ENCODE measurements at regions not wholly inside any gene's neighbourhood (a gene's known extent, or its start where the extent isn't known, plus 50 kb on each side); places are given as distances from the start of the nearest gene placed in this dataset.

GRCh38 chr11:93904716-93905115 lies 54.3 kb upstream of the VSTM5 start:
- WGBS (ENCODE audit: low lambda C conversion rate), result 48% methylated on average over 2 of the region's 2 CpGs
- no peaks in the 10 kb centered on the region for H3K9me2 ChIP-seq
- no peak overlapping the region for H3K4me3 ChIP-seq (ENCODE audit: low read depth in 2 of 2, low read length in 1 of 2)
- H3F3A ChIP-seq (replicated peaks; ENCODE audit: insufficient read depth), result peaks cover 12% of the 10 kb centered on the region
- no peaks in the 10 kb centered on the region for H3K27me3 ChIP-seq (ENCODE audit: insufficient read depth)
- TF ChIP-seq RAD21 (IDR thresholded peaks at IDR 0.05; ENCODE audit: low read length) (no peak), MEF2A (IDR thresholded peaks at IDR 0.05; ENCODE audit: borderline replicate concordance, low read depth) (no peak), ZBTB33 (IDR thresholded peaks at IDR 0.05; ENCODE audit: borderline replicate concordance, low read depth) (no peak), USF2 (IDR thresholded peaks at IDR 0.05; ENCODE audit: borderline replicate concordance, low read depth, low read length) (no peak), TAF1 (IDR thresholded peaks at IDR 0.05; ENCODE audit: borderline replicate concordance, low read depth, low read length) (no peak), GATA2 (CRISPR knock-in tag; IDR thresholded peaks at IDR 0.05) (no peak), SIN3A (IDR thresholded peaks at IDR 0.05; ENCODE audit: borderline replicate concordance, low read depth, low read length) (no peak), CTCF (IDR thresholded peaks at IDR 0.05) (no peak), IRF3 (IDR thresholded peaks at IDR 0.05; ENCODE audit: low read depth, low read length) (no peak), ELF1 (IDR thresholded peaks at IDR 0.05) (no peak), JUND (IDR thresholded peaks at IDR 0.05) (no peak), FOXJ3 (CRISPR knock-in tag; IDR thresholded peaks at IDR 0.05) (no peak), MAX (IDR thresholded peaks at IDR 0.05; ENCODE audit: low read depth) (no peak), EZH2phosphoT487 (IDR thresholded peaks at IDR 0.05; ENCODE audit: borderline replicate concordance, low read depth) (no peak), FOXM1 (IDR thresholded peaks at IDR 0.05; ENCODE audit: low read depth) (no peak), CHD2 (IDR thresholded peaks at IDR 0.05; ENCODE audit: low read length, partially characterized antibody) (no peak), YY1 (IDR thresholded peaks at IDR 0.05; ENCODE audit: low read depth) (no peak), FOSL2 (IDR thresholded peaks at IDR 0.05; ENCODE audit: borderline replicate concordance, low read depth) (no peak), TEAD4 (IDR thresholded peaks at IDR 0.05; ENCODE audit: borderline replicate concordance, insufficient read depth) (no peak)
- no peaks in the 10 kb centered on the region for H3K36me3 ChIP-seq (replicated peaks in 1 of 2; ENCODE audit: control insufficient read depth in 1 of 2, insufficient read depth in 2 of 2, low read length in 1 of 2)
- H4K20me1 ChIP-seq (ENCODE audit: insufficient read depth), result no peaks in the 10 kb centered on the region
- ChIA-PET CTCF (interaction anchor here (0.8 to 4.3 kb wide), 3 partner anchors 10 to 17 kb away, joined by 3 to 23 read pairs (median 3); no protein-coding TSS in a partner anchor), POLR2A (no interaction called here)
- no peaks in the 10 kb centered on the region for H3K79me2 ChIP-seq (ENCODE audit: insufficient read depth)
- H2AFZ ChIP-seq (ENCODE audit: low read depth), result no peak overlapping the region; the same call in 1 of the 2 replicates
- DNase-seq, result no peak
- peaks cover 0 to 11% of the 10 kb centered on the region in 2 experiments; a peak in 3 of 4 replicates for H3K4me1 ChIP-seq (ENCODE audit: control insufficient read depth in 1 of 2, insufficient read depth in 2 of 2, low read depth in 1 of 2, low read length in 1 of 2)
- no peak overlapping the region for H3K4me2 ChIP-seq
- no peaks in the 10 kb centered on the region for H3K9me3 ChIP-seq
- no peak overlapping the region for H3K27ac ChIP-seq (ENCODE audit: low read depth in 2 of 2, low read length in 1 of 2)
- no peak overlapping the region for H3K9ac ChIP-seq
